Natural killer cell treated with Interleukin-12 subunit alpha and Interleukin-12 subunit beta and Interleukin-15 and Interleukin-18, amount 100 ng/mL, for 72 hours (primary cell): ENCODE measurements at regions not wholly inside any gene's neighbourhood (a gene's known extent, or its start where the extent isn't known, plus 50 kb on each side); places are given as distances from the start of the nearest gene placed in this dataset.

ENCODE experiments used
- ATAC-seq, 2 donors: fragments of 150-1000 bp; cut with Tn5 transposase in 1 of 2; sonication (Bioruptor Pico), chemical (Tn5 transposase) in 1 of 2; 2 replicates each; pipeline ENCODE4 v1.10.0; 2021
- DNase-seq: peaks from one replicate; pipeline ENCODE4 v3.0.0; 2022; ENCODE audit warnings: low spot score
- H3K27ac Mint-ChIP-seq, 2 donors: 1 replicate in 1 of 2; 2 replicates in 1 of 2; pipeline ENCODE4 v1.8.0; 2022; ENCODE audit warnings: mixed read lengths in 2 of 2, mild to moderate bottlenecking in 1 of 2, moderate library complexity in 1 of 2
- H3K27me3 Mint-ChIP-seq, 2 donors: 1 replicate in 1 of 2; 2 replicates in 1 of 2; pipeline ENCODE4 v1.8.0; 2022; ENCODE audit warnings: mixed read lengths in 2 of 2
- H3K36me3 Mint-ChIP-seq: one replicate; pipeline ENCODE4 v1.8.0; 2022; ENCODE audit warnings: mixed read lengths
- H3K4me1 Mint-ChIP-seq, 2 donors: 1 replicate in 1 of 2; 2 replicates in 1 of 2; pipeline ENCODE4 v1.8.0; 2022; ENCODE audit warnings: low read depth in 2 of 2, mixed read lengths in 2 of 2, mild to moderate bottlenecking in 1 of 2
- H3K4me3 Mint-ChIP-seq: one replicate; pipeline ENCODE4 v1.8.0; 2022; ENCODE audit warnings: mixed read lengths
- H3K9me3 Mint-ChIP-seq: 2 replicates; pipeline ENCODE4 v1.8.0; 2022; ENCODE audit warnings: mixed read lengths

- no peak overlapping the region for H3K27ac Mint-ChIP-seq
- H3K4me3 Mint-ChIP-seq, result no peak overlapping the region
- no peaks in the 10 kb centered on the region for H3K4me1 Mint-ChIP-seq
Observed at GRCh38 chr2:81692566-81692965, 1388.0 kb upstream of the LRRTM1 start.

GRCh38 chr2:81675641-81676040 is 1371.1 kb upstream of the LRRTM1 start:
- no peaks in the 10 kb centered on the region for H3K27me3 Mint-ChIP-seq
- no peaks in the 10 kb centered on the region for H3K4me1 Mint-ChIP-seq
- H3K9me3 Mint-ChIP-seq, result peaks cover 9% of the 10 kb centered on the region
- no peak for ATAC-seq
- DNase-seq, result no peak
- H3K36me3 Mint-ChIP-seq, result peaks cover 6% of the 10 kb centered on the region
- H3K4me3 Mint-ChIP-seq, result no peak overlapping the region
- H3K27ac Mint-ChIP-seq, result no peak overlapping the region

More at GRCh38 chr2:81692566-81692965, 1388.0 kb upstream of the LRRTM1 start:
- Mint-ChIP-seq H3K27me3 (no peaks in the 10 kb centered on the region), H3K36me3 (peaks cover 6% of the 10 kb centered on the region), H3K9me3 (peaks cover 21% of the 10 kb centered on the region)
- ATAC-seq, result no peak
- DNase-seq, result no peak

- no peak overlapping the region for H3K27ac Mint-ChIP-seq
- no peak for DNase-seq
- no peaks in the 10 kb centered on the region for H3K36me3 Mint-ChIP-seq
- ATAC-seq, result no peak
- H3K4me3 Mint-ChIP-seq, result no peak overlapping the region
- peaks cover 8% of the 10 kb centered on the region for H3K9me3 Mint-ChIP-seq
- H3K4me1 Mint-ChIP-seq, result no peaks in the 10 kb centered on the region
- H3K27me3 Mint-ChIP-seq, result no peaks in the 10 kb centered on the region
Observed at GRCh38 chr2:81672923-81673322, 1368.4 kb upstream of the LRRTM1 start.

GRCh38 chr2:81672516-81672915 is 1368.0 kb upstream of the LRRTM1 start:
- Mint-ChIP-seq H3K36me3 (no peaks in the 10 kb centered on the region), H3K4me1 (no peaks in the 10 kb centered on the region), H3K9me3 (peaks cover 12% of the 10 kb centered on the region), H3K27me3 (no peaks in the 10 kb centered on the region), H3K27ac (no peak overlapping the region), H3K4me3 (no peak overlapping the region)
- DNase-seq, result no peak
- no peak for ATAC-seq

GRCh38 chr2:81670885-81671284 is 1366.3 kb upstream of the LRRTM1 start:
- H3K4me1 Mint-ChIP-seq, result no peaks in the 10 kb centered on the region
- ATAC-seq (no peak), DNase-seq (no peak)
- H3K27ac Mint-ChIP-seq, result no peak overlapping the region
- H3K9me3 Mint-ChIP-seq, result peaks cover 12% of the 10 kb centered on the region
- H3K4me3 Mint-ChIP-seq, result no peak overlapping the region
- H3K36me3 Mint-ChIP-seq, result no peaks in the 10 kb centered on the region
- no peaks in the 10 kb centered on the region for H3K27me3 Mint-ChIP-seq

- no peaks in the 10 kb centered on the region for H3K4me1 Mint-ChIP-seq
- H3K4me3 Mint-ChIP-seq, result no peak overlapping the region
- H3K9me3 Mint-ChIP-seq, result peaks cover 20% of the 10 kb centered on the region
- no peaks in the 10 kb centered on the region for H3K27me3 Mint-ChIP-seq
- DNase-seq (no peak), ATAC-seq (no peak)
- H3K27ac Mint-ChIP-seq, result no peak overlapping the region
- H3K36me3 Mint-ChIP-seq, result peaks cover 16% of the 10 kb centered on the region
Observed at GRCh38 chr2:81661081-81661480, 1356.5 kb upstream of the LRRTM1 start.

GRCh38 chr2:81658227-81658626 is 1353.7 kb upstream of the LRRTM1 start:
- no peak overlapping the region for H3K27ac Mint-ChIP-seq
- H3K4me1 Mint-ChIP-seq, result no peaks in the 10 kb centered on the region
- peaks cover 12% of the 10 kb centered on the region for H3K36me3 Mint-ChIP-seq
- peaks cover 20% of the 10 kb centered on the region for H3K9me3 Mint-ChIP-seq
- no peak for DNase-seq
- no peak overlapping the region for H3K4me3 Mint-ChIP-seq
- no peak for ATAC-seq
- H3K27me3 Mint-ChIP-seq, result no peaks in the 10 kb centered on the region

GRCh38 chr2:81650048-81650971 is 1345.8 kb upstream of the LRRTM1 start:
- no peaks in the 10 kb centered on the region for H3K27me3 Mint-ChIP-seq
- peaks cover 33% of the 10 kb centered on the region for H3K9me3 Mint-ChIP-seq
- no peak overlapping the region for H3K27ac Mint-ChIP-seq
- no peak for DNase-seq
- no peaks in the 10 kb centered on the region for H3K4me1 Mint-ChIP-seq
- ATAC-seq, result no peak
- H3K36me3 Mint-ChIP-seq, result no peaks in the 10 kb centered on the region
- no peak overlapping the region for H3K4me3 Mint-ChIP-seq

GRCh38 chr2:81648806-81649205 is 1344.3 kb upstream of the LRRTM1 start:
- no peaks in the 10 kb centered on the region for H3K36me3 Mint-ChIP-seq
- DNase-seq (no peak), ATAC-seq (no peak)
- no peaks in the 10 kb centered on the region for H3K4me1 Mint-ChIP-seq
- no peak overlapping the region for H3K4me3 Mint-ChIP-seq
- no peak overlapping the region for H3K27ac Mint-ChIP-seq
- H3K27me3 Mint-ChIP-seq, result no peaks in the 10 kb centered on the region
- H3K9me3 Mint-ChIP-seq, result peaks cover 37% of the 10 kb centered on the region

GRCh38 chr2:81648370-81648769 is 1343.8 kb upstream of the LRRTM1 start:
- Mint-ChIP-seq H3K27ac (no peak overlapping the region), H3K4me1 (no peaks in the 10 kb centered on the region), H3K27me3 (no peaks in the 10 kb centered on the region), H3K36me3 (no peaks in the 10 kb centered on the region), H3K4me3 (no peak overlapping the region), H3K9me3 (peaks cover 41% of the 10 kb centered on the region)
- ATAC-seq (no peak), DNase-seq (no peak)

GRCh38 chr2:81647715-81648230 is 1343.2 kb upstream of the LRRTM1 start:
- no peaks in the 10 kb centered on the region for H3K4me1 Mint-ChIP-seq
- H3K36me3 Mint-ChIP-seq, result no peaks in the 10 kb centered on the region
- no peak overlapping the region for H3K4me3 Mint-ChIP-seq
- no peak overlapping the region for H3K27ac Mint-ChIP-seq
- H3K27me3 Mint-ChIP-seq, result no peaks in the 10 kb centered on the region
- no peak for DNase-seq
- peaks cover 44% of the 10 kb centered on the region for H3K9me3 Mint-ChIP-seq
- no peak for ATAC-seq

- no peaks in the 10 kb centered on the region for H3K36me3 Mint-ChIP-seq
- ATAC-seq (no peak), DNase-seq (no peak)
- no peak overlapping the region for H3K4me3 Mint-ChIP-seq
- H3K27ac Mint-ChIP-seq, result no peak overlapping the region
- H3K9me3 Mint-ChIP-seq, result peaks cover 44% of the 10 kb centered on the region
- H3K27me3 Mint-ChIP-seq, result no peaks in the 10 kb centered on the region
- H3K4me1 Mint-ChIP-seq, result no peaks in the 10 kb centered on the region
Observed at GRCh38 chr2:81645745-81646301, 1341.3 kb upstream of the LRRTM1 start.

- ATAC-seq (no peak), DNase-seq (no peak)
- Mint-ChIP-seq H3K27me3 (no peaks in the 10 kb centered on the region), H3K36me3 (no peaks in the 10 kb centered on the region), H3K4me1 (no peaks in the 10 kb centered on the region), H3K27ac (no peak overlapping the region), H3K9me3 (peaks cover 37% of the 10 kb centered on the region), H3K4me3 (no peak overlapping the region)
Observed at GRCh38 chr2:81644189-81644588, 1339.6 kb upstream of the LRRTM1 start.

GRCh38 chr2:81624825-81625224 is 1320.3 kb upstream of the LRRTM1 start:
- H3K36me3 Mint-ChIP-seq, result peaks cover 11% of the 10 kb centered on the region
- H3K27ac Mint-ChIP-seq, result no peak overlapping the region
- H3K27me3 Mint-ChIP-seq, result no peaks in the 10 kb centered on the region
- no peaks in the 10 kb centered on the region for H3K4me1 Mint-ChIP-seq
- DNase-seq, result no peak
- no peak for ATAC-seq
- no peak overlapping the region for H3K4me3 Mint-ChIP-seq
- H3K9me3 Mint-ChIP-seq, result peaks cover 23% of the 10 kb centered on the region
